HCT116 (cell line): ENCODE measurements at regions not wholly inside any gene's neighbourhood (a gene's known extent, or its start where the extent isn't known, plus 50 kb on each side); places are given as distances from the start of the nearest gene placed in this dataset.

Experiments used
- ATAC-seq: fragments of 200-7000 bp; cut with Tn5 transposase; 2 replicates; pipeline ENCODE4 v1.9.1; 2020; ENCODE audit warnings: mild to moderate bottlenecking, moderate library complexity
- BruUV-seq: library from RNA; stranded (reverse); fragments of 400-500 nt; replicated peaks from 2 replicates; lab custom pipeline; 2021; lab: Mats Ljungman, UMichigan
- CTCF ChIA-PET: fragments of 300-600 bp; sonication (Branson Sonifier 250); formaldehyde crosslinking; loops from one replicate; lab custom pipeline; 2021; ENCODE audit warnings: antibody characterized with exemption; lab: Charles Lee
- POLR2A ChIA-PET: fragments of 300-600, 350-600 bp; sonication (Branson Sonifier 250); formaldehyde crosslinking; loops from one replicate; lab custom pipeline; 2021; ENCODE audit warnings: antibody characterized with exemption; lab: Charles Lee
- RAD21 ChIA-PET, 2 experiments: fragments of 300-600 bp; sonication (Branson Sonifier 250); formaldehyde crosslinking; loops; one replicate each; lab custom pipeline; 2023; ENCODE audit warnings: low total read pairs in 2 of 2; ENCODE audit not compliant: uncharacterized antibody in 2 of 2, unreplicated experiment in 2 of 2, low non-redundant PET in 1 of 2; lab: Charles Lee
- DNase-seq: peaks from one replicate; pipeline ENCODE4 v3.0.0-alpha.2; 2010; ENCODE audit warnings: low read depth, low spot score
- H2AFZ ChIP-seq: fragments of 200-600 bp; shearing (Covaris generic), sonication (generic); 2 replicates; pipeline ENCODE4 v1.6.1; 2017; ENCODE audit warnings: low read depth, mixed run types, mixed read lengths, antibody characterized with exemption, low read length; ENCODE audit not compliant: poor library complexity, severe bottlenecking
- H3K27ac ChIP-seq: 2 replicates; pipeline ENCODE4 v1.5.1; 2012; ENCODE audit warnings: low read depth, low read length
- H3K27me3 ChIP-seq: fragments of 200-600 bp; sonication (generic); 2 replicates; pipeline ENCODE4 v1.6.1; 2016; ENCODE audit warnings: mixed run types, low read length, mixed read lengths; ENCODE audit not compliant: insufficient read depth
- H3K36me3 ChIP-seq, 2 experiments: fragments of 200-500 bp in 1 of 2; fragments of 200-600 bp in 1 of 2; sonication (Bioruptor generic) in 1 of 2; sonication (generic) in 1 of 2; 2 replicates each; pipeline versions ENCODE4 v1.5.1 to v1.6.1; 2014 to 2016; ENCODE audit warnings: low read length in 2 of 2, inconsistent platforms in 1 of 2, mixed read lengths in 1 of 2, mixed run types in 1 of 2; ENCODE audit not compliant: insufficient read depth in 2 of 2, control insufficient read depth in 1 of 2
- H3K4me1 ChIP-seq, 2 experiments: fragments of 200-600 bp in 1 of 2; sonication (generic) in 1 of 2; 2 replicates each; pipeline versions ENCODE4 v1.5.1 to v1.6.1; 2012 to 2017; ENCODE audit warnings: low read length in 2 of 2, inconsistent platforms in 1 of 2, mild to moderate bottlenecking in 1 of 2, mixed read lengths in 1 of 2, mixed run types in 1 of 2, moderate library complexity in 1 of 2; ENCODE audit not compliant: insufficient read depth in 2 of 2, control insufficient read depth in 1 of 2
- H3K4me2 ChIP-seq: fragments of 200-600 bp; sonication (generic); 2 replicates; pipeline ENCODE4 v1.6.1; 2017; ENCODE audit warnings: mixed run types, low read length, mixed read lengths
- H3K4me3 ChIP-seq, 2 experiments: fragments of 200-600 bp in 1 of 2; sonication (generic) in 1 of 2; replicated peaks in 1 of 2; 2 replicates each; pipeline ENCODE4 v1.5.1; 2011 to 2016; ENCODE audit warnings: low read length in 2 of 2, control low read depth in 1 of 2, low read depth in 1 of 2, mild to moderate bottlenecking in 1 of 2, mixed read lengths in 1 of 2, mixed run types in 1 of 2
- H3K79me2 ChIP-seq: fragments of 200-600 bp; sonication (generic); 2 replicates; pipeline ENCODE4 v1.6.1; 2017; ENCODE audit warnings: mild to moderate bottlenecking, mixed run types, low read length, moderate library complexity, mixed read lengths; ENCODE audit not compliant: insufficient read depth
- H3K9ac ChIP-seq: fragments of 200-600 bp; sonication (generic); 2 replicates; pipeline ENCODE4 v1.6.1; 2016; ENCODE audit warnings: low read length, mixed read lengths
- H3K9me2 ChIP-seq: fragments of 200-600 bp; sonication (generic), shearing (Covaris generic); 2 replicates; pipeline ENCODE4 v1.6.1; 2017; ENCODE audit warnings: mixed run types, mild to moderate bottlenecking, moderate library complexity; ENCODE audit not compliant: insufficient read depth
- H3K9me3 ChIP-seq, 2 experiments: fragments of 200-500 bp in 1 of 2; fragments of 200-600 bp in 1 of 2; sonication (Bioruptor generic) in 1 of 2; sonication (generic) in 1 of 2; 2 replicates each; pipeline ENCODE4 v1.6.1; 2014 to 2017; ENCODE audit warnings: low read length in 2 of 2, mixed read lengths in 2 of 2, inconsistent platforms in 1 of 2, low read depth in 1 of 2, mild to moderate bottlenecking in 1 of 2, mixed run types in 1 of 2, moderate library complexity in 1 of 2; ENCODE audit not compliant: control insufficient read depth in 1 of 2, insufficient read depth in 1 of 2
- H4K20me1 ChIP-seq: fragments of 200-600 bp; sonication (generic), shearing (Covaris generic); 2 replicates; pipeline ENCODE4 v1.6.1; 2017; ENCODE audit warnings: mixed run types, mild to moderate bottlenecking, moderate library complexity; ENCODE audit not compliant: insufficient read depth
- CBX3 ChIP-seq: IDR thresholded peaks from 2 replicates; pipeline ENCODE4 v1.6.1; 2012; ENCODE audit warnings: low read depth
- CEBPB ChIP-seq: IDR thresholded peaks from 2 replicates; pipeline ENCODE4 v1.6.1; 2012; ENCODE audit warnings: low read depth
- EGR1 ChIP-seq: IDR thresholded peaks from 2 replicates; pipeline ENCODE4 v1.6.1; 2012; ENCODE audit warnings: low read depth
- EZH2 ChIP-seq: fragments of 200-600 bp; sonication (generic); IDR thresholded peaks from 2 replicates; pipeline ENCODE4 v1.6.1; 2017; ENCODE audit warnings: antibody characterized with exemption, mixed run types
- EZH2phosphoT487 ChIP-seq: fragments of 200-600 bp; IDR thresholded peaks from 2 replicates; pipeline ENCODE4 v1.6.1; 2018; ENCODE audit warnings: antibody characterized with exemption, borderline replicate concordance
- JUND ChIP-seq: IDR thresholded peaks from 2 replicates; pipeline ENCODE4 v1.6.1; 2012
- POLR2AphosphoS5 ChIP-seq: IDR thresholded peaks from 2 replicates; pipeline ENCODE4 v1.6.1; 2011; ENCODE audit warnings: mild to moderate bottlenecking, low read depth, low read length, moderate library complexity
- SP1 ChIP-seq: IDR thresholded peaks from 2 replicates; pipeline ENCODE4 v1.6.1; 2012; ENCODE audit warnings: low read depth
- ZNF274 ChIP-seq: fragments of 200-500 bp; sonication (Bioruptor generic); IDR thresholded peaks from 2 replicates; pipeline ENCODE4 v1.6.1; 2014; ENCODE audit warnings: mild to moderate bottlenecking, low read depth, low read length, inconsistent platforms
- intact Hi-C: fragments of 100-400 bp; cut with micrococcal nuclease; formaldehyde crosslinking; loops from 2 replicates; pipeline ENCODE4 v1.10.0; 2022
- TF ChIP-seq, protein P1 (sequence below): IDR thresholded peaks from 2 replicates; pipeline ENCODE4 v1.6.1; 2011; ENCODE audit warnings: mild to moderate bottlenecking, low read length, moderate library complexity; ENCODE audit not compliant: insufficient replicate concordance; ENCODE audit errors: extremely low read depth
- TF ChIP-seq, protein P2 (sequence below): IDR thresholded peaks from 2 replicates; pipeline ENCODE4 v1.6.1; 2012; ENCODE audit warnings: low read depth
- TF ChIP-seq, protein P3 (sequence below): IDR thresholded peaks from 2 replicates; pipeline ENCODE4 v1.6.1; 2012

DNA sequence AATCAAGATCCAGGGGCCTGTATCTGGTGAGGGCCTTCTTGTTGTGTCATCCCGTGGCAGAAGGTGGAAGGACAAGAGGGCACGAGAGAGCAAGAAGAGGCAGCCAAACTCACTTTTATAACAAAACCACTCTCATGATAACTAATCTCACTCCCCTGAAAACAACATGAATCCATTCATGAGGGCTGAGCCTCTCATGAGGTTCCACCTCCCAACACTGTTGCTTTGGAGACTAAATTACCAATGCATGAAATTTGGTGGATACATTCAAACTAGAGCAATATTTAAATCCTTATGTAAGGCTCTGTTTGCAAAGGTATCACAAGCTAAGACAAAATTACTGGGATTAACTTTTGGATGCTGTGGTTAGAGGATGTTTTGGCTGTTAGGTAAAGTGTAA lies 470.1 kb upstream of the NOVA1 start:
- Histone ChIP-seq H4K20me1 (no peaks in the 10 kb centered on the region), H2AFZ (no peak overlapping the region), H3K27ac (no peak overlapping the region), H3K4me3 (no peak overlapping the region), H3K36me3 (no peaks in the 10 kb centered on the region), H3K4me1 (no peaks in the 10 kb centered on the region), H3K9me2 (no peaks in the 10 kb centered on the region), H3K27me3 (no peaks in the 10 kb centered on the region), H3K4me2 (no peak overlapping the region), H3K9ac (no peak overlapping the region), H3K79me2 (no peaks in the 10 kb centered on the region), H3K9me3 (peaks cover 26 to 30% of the 10 kb centered on the region in 2 experiments)
- no peak for TF ChIP-seq EGR1
- no peak for TF ChIP-seq EZH2phosphoT487
- TF ChIP-seq EZH2: no peak
- TF ChIP-seq JUND: no peak
- no TSS peak for BruUV-seq
- ChIA-PET CTCF (no interaction called here), RAD21 (no interaction called here), POLR2A (no interaction called here)
- ATAC-seq: no peak
- intact Hi-C loops: no loop called here
- no peak for DNase-seq

- ChIA-PET CTCF (no interaction called here), RAD21 (no interaction called here), POLR2A (no interaction called here)
- ATAC-seq (no peak), DNase-seq (no peak)
- no peak for TF ChIP-seq EZH2
- TF ChIP-seq, protein P1, sequence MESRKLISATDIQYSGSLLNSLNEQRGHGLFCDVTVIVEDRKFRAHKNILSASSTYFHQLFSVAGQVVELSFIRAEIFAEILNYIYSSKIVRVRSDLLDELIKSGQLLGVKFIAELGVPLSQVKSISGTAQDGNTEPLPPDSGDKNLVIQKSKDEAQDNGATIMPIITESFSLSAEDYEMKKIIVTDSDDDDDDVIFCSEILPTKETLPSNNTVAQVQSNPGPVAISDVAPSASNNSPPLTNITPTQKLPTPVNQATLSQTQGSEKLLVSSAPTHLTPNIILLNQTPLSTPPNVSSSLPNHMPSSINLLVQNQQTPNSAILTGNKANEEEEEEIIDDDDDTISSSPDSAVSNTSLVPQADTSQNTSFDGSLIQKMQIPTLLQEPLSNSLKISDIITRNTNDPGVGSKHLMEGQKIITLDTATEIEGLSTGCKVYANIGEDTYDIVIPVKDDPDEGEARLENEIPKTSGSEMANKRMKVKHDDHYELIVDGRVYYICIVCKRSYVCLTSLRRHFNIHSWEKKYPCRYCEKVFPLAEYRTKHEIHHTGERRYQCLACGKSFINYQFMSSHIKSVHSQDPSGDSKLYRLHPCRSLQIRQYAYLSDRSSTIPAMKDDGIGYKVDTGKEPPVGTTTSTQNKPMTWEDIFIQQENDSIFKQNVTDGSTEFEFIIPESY: no peak
- no peak for TF ChIP-seq SP1
- TF ChIP-seq, protein P2, sequence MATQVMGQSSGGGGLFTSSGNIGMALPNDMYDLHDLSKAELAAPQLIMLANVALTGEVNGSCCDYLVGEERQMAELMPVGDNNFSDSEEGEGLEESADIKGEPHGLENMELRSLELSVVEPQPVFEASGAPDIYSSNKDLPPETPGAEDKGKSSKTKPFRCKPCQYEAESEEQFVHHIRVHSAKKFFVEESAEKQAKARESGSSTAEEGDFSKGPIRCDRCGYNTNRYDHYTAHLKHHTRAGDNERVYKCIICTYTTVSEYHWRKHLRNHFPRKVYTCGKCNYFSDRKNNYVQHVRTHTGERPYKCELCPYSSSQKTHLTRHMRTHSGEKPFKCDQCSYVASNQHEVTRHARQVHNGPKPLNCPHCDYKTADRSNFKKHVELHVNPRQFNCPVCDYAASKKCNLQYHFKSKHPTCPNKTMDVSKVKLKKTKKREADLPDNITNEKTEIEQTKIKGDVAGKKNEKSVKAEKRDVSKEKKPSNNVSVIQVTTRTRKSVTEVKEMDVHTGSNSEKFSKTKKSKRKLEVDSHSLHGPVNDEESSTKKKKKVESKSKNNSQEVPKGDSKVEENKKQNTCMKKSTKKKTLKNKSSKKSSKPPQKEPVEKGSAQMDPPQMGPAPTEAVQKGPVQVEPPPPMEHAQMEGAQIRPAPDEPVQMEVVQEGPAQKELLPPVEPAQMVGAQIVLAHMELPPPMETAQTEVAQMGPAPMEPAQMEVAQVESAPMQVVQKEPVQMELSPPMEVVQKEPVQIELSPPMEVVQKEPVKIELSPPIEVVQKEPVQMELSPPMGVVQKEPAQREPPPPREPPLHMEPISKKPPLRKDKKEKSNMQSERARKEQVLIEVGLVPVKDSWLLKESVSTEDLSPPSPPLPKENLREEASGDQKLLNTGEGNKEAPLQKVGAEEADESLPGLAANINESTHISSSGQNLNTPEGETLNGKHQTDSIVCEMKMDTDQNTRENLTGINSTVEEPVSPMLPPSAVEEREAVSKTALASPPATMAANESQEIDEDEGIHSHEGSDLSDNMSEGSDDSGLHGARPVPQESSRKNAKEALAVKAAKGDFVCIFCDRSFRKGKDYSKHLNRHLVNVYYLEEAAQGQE: no peak
- TF ChIP-seq POLR2AphosphoS5: no peak
- TF ChIP-seq ZNF274: no peak
- no peak for TF ChIP-seq CEBPB
- TF ChIP-seq CBX3: no peak
- no peak for TF ChIP-seq EZH2phosphoT487
- TF ChIP-seq, protein P3, sequence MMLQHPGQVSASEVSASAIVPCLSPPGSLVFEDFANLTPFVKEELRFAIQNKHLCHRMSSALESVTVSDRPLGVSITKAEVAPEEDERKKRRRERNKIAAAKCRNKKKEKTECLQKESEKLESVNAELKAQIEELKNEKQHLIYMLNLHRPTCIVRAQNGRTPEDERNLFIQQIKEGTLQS: no peak
- Histone ChIP-seq H3K27ac (no peak overlapping the region), H4K20me1 (no peaks in the 10 kb centered on the region), H3K27me3 (no peaks in the 10 kb centered on the region), H2AFZ (no peak overlapping the region), H3K36me3 (no peaks in the 10 kb centered on the region), H3K4me1 (no peaks in the 10 kb centered on the region), H3K4me2 (no peak overlapping the region), H3K9me3 (peaks cover 11 to 34% of the 10 kb centered on the region in 2 experiments), H3K79me2 (no peaks in the 10 kb centered on the region), H3K4me3 (no peak overlapping the region), H3K9me2 (no peaks in the 10 kb centered on the region), H3K9ac (no peak overlapping the region)
- no TSS peak for BruUV-seq
- intact Hi-C loops: no loop called here
These were observed 474.8 kb upstream of the NOVA1 start for GRCh38 chr14:27072589-27072988.
